NCI-H524 (cell line): ENCODE measurements at regions not wholly inside any gene's neighbourhood (a gene's known extent, or its start where the extent isn't known, plus 50 kb on each side); places are given as distances from the start of the nearest gene placed in this dataset.
"Not testable (repeated sequence)": the region's sequence is repeated elsewhere in the genome, so short reads cannot be mapped to it uniquely, and the experiment has no call there.

ENCODE experiments used
- DNase-seq, 2 experiments: peaks; one replicate each; lab custom pipeline; 2025; lab: John Stamatoyannopoulos, UW

- no peak for DNase-seq
These were observed 501.7 kb upstream of the STXBP6 start for GRCh38 chr14:25551674-25552073.

- DNase-seq, result no peak
These were observed 496.9 kb upstream of the STXBP6 start for GRCh38 chr14:25546826-25547225.

- peak; percentile 83 to 95 for DNase-seq
These were observed 488.0 kb upstream of the STXBP6 start for GRCh38 chr14:25537846-25538455.

- DNase-seq, result no peak
These were observed 476.3 kb upstream of the STXBP6 start for GRCh38 chr14:25526290-25526689.

GRCh38 chr14:25522926-25523325 lies 473.0 kb upstream of the STXBP6 start:
- no peak for DNase-seq

GRCh38 chr14:25522116-25522515 lies 472.2 kb upstream of the STXBP6 start:
- peak; percentile 93 to 98 for DNase-seq

GRCh38 chr14:25521616-25522015 lies 471.7 kb upstream of the STXBP6 start:
- peak; percentile 58 to 62 for DNase-seq

GRCh38 chr14:25520821-25521220 lies 470.9 kb upstream of the STXBP6 start:
- peak; percentile 51 to 91 for DNase-seq

GRCh38 chr14:25518364-25518763 lies 468.4 kb upstream of the STXBP6 start:
- DNase-seq, result peak; percentile 22 to 63

GRCh38 chr14:25516838-25517237 lies 466.9 kb upstream of the STXBP6 start:
- DNase-seq, result peak; percentile 81 to 89

- DNase-seq, result no peak
These were observed 458.9 kb upstream of the STXBP6 start for GRCh38 chr14:25508845-25509244.

GRCh38 chr14:25501749-25502148 lies 451.8 kb upstream of the STXBP6 start:
- DNase-seq, result no peak

GRCh38 chr14:25488961-25489360 lies 439.0 kb upstream of the STXBP6 start:
- no peak for DNase-seq

GRCh38 chr14:25485381-25485780 lies 435.4 kb upstream of the STXBP6 start:
- DNase-seq, result peak; percentile 82 to 95

GRCh38 chr14:25484906-25485305 lies 435.0 kb upstream of the STXBP6 start:
- no peak for DNase-seq

- DNase-seq, result peak in 1 of 2 experiments; percentile 49
These were observed 434.3 kb upstream of the STXBP6 start for GRCh38 chr14:25484235-25484634.

- DNase-seq, result no peak
These were observed 427.6 kb upstream of the STXBP6 start for GRCh38 chr14:25477316-25478098.

GRCh38 chr14:25472700-25473099 lies 422.8 kb upstream of the STXBP6 start:
- no peak for DNase-seq

GRCh38 chr14:25464772-25465171 lies 414.8 kb upstream of the STXBP6 start:
- no peak for DNase-seq

- no peak for DNase-seq
These were observed 414.1 kb upstream of the STXBP6 start for GRCh38 chr14:25464078-25464477.

- no peak for DNase-seq
These were observed 413.5 kb upstream of the STXBP6 start for GRCh38 chr14:25463480-25463879.

- no peak for DNase-seq
These were observed 411.8 kb upstream of the STXBP6 start for GRCh38 chr14:25461780-25462179.

- no peak for DNase-seq
These were observed 394.4 kb upstream of the STXBP6 start for GRCh38 chr14:25444381-25444780.

- DNase-seq, result not testable (repeated sequence)
These were observed 390.4 kb upstream of the STXBP6 start for GRCh38 chr14:25440382-25440781.
